SK-N-SH (cell line): ENCODE measurements at regions not wholly inside any gene's neighbourhood (a gene's known extent, or its start where the extent isn't known, plus 50 kb on each side); places are given as distances from the start of the nearest gene placed in this dataset.

Source experiments
- CHD2 ChIP-seq: fragments of 150-350 bp; IDR thresholded peaks from 2 replicates; pipeline ENCODE4 v1.6.1; 2018; ENCODE audit warnings: low read length; ENCODE audit not compliant: partially characterized antibody
- GABPA ChIP-seq: IDR thresholded peaks from 2 replicates; pipeline ENCODE4 v1.4.0; 2012; ENCODE audit warnings: low read depth, mild to moderate bottlenecking
- GATA2 ChIP-seq: sonication (generic); formaldehyde crosslinking; IDR thresholded peaks from 2 replicates; pipeline ENCODE4 v1.5.0; 2020; ENCODE audit warnings: mild to moderate bottlenecking, missing genetic modification reagents
- NFIC ChIP-seq: IDR thresholded peaks from 2 replicates; pipeline ENCODE4 v1.4.0; 2012; ENCODE audit warnings: borderline replicate concordance
- RAD21 ChIP-seq: IDR thresholded peaks from 2 replicates; pipeline ENCODE4 v1.6.1; 2012; ENCODE audit warnings: mild to moderate bottlenecking, low read length
- YY1 ChIP-seq: IDR thresholded peaks from 2 replicates; pipeline ENCODE4 v1.4.0; 2012; ENCODE audit warnings: low read depth, mild to moderate bottlenecking
- TF ChIP-seq, protein P1 (sequence below): fragments of 200-600 bp; sonication (generic); IDR thresholded peaks from 2 replicates; pipeline ENCODE4 v1.6.1; 2017; ENCODE audit warnings: antibody characterized with exemption, mild to moderate bottlenecking, moderate library complexity
- TF ChIP-seq, protein P2 (sequence below): fragments of 150-350 bp; IDR thresholded peaks from 2 replicates; pipeline ENCODE4 v1.6.1; 2017; ENCODE audit warnings: antibody characterized with exemption, low read length, low read depth, borderline replicate concordance

DNA sequence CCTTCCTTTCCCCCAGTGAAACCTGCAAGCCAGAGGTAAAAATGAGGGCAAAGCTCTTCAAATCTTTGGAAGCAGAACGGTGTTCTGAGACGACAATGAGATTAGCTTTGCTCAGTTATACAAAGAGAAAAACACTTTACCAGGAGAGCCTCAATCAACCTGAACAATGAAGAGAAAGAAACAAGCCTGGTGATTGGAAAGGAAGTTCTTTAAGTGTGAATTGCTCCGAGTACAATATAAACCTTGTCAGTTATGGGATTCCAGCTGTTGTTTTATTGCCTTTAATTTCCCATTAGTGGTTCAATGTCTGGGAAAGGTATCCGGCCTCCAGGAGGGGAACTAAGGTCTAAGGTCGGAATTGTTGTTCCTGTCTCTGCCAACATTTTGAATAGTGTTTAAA, 901.6 kb downstream of the EPHA4 start:
- TF ChIP-seq NFIC (no peak), RAD21 (no peak), CHD2 (no peak), GABPA (no peak), YY1 (no peak), GATA2 (CRISPR knock-in tag) (no peak)
- TF ChIP-seq, protein P1, sequence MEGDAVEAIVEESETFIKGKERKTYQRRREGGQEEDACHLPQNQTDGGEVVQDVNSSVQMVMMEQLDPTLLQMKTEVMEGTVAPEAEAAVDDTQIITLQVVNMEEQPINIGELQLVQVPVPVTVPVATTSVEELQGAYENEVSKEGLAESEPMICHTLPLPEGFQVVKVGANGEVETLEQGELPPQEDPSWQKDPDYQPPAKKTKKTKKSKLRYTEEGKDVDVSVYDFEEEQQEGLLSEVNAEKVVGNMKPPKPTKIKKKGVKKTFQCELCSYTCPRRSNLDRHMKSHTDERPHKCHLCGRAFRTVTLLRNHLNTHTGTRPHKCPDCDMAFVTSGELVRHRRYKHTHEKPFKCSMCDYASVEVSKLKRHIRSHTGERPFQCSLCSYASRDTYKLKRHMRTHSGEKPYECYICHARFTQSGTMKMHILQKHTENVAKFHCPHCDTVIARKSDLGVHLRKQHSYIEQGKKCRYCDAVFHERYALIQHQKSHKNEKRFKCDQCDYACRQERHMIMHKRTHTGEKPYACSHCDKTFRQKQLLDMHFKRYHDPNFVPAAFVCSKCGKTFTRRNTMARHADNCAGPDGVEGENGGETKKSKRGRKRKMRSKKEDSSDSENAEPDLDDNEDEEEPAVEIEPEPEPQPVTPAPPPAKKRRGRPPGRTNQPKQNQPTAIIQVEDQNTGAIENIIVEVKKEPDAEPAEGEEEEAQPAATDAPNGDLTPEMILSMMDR = no peak
- TF ChIP-seq, protein P2, sequence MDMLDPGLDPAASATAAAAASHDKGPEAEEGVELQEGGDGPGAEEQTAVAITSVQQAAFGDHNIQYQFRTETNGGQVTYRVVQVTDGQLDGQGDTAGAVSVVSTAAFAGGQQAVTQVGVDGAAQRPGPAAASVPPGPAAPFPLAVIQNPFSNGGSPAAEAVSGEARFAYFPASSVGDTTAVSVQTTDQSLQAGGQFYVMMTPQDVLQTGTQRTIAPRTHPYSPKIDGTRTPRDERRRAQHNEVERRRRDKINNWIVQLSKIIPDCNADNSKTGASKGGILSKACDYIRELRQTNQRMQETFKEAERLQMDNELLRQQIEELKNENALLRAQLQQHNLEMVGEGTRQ = no peak
